ENCODE measurements at regions not wholly inside any gene's neighbourhood (a gene's known extent, or its start where the extent isn't known, plus 50 kb on each side); places are given as distances from the start of the nearest gene placed in this dataset.

DNA sequence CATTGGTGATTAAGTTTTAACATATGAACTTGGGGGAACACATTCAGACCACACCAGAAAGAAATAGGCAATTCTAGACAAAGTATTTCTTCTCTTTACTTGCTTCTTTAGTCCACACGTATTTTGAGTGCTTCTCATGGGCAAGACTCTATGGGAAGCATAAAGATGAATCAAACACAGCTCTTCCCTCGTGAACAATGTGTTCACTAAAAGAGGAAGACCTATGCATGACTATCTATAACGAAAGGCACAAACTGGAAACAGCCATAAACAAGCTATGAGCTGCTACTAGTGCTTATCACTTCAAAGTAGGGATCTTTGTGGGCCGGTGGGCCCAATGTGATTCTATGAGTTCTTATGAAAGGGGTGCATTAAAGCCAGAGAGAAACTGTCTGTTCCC lies 53.0 kb upstream of the PRDX6 start:
- no peak for DNase-seq

- no peak for DNase-seq
These were observed 52.2 kb upstream of the PRDX6 start for GRCh38 chr1:173424782-173425407.

DNA sequence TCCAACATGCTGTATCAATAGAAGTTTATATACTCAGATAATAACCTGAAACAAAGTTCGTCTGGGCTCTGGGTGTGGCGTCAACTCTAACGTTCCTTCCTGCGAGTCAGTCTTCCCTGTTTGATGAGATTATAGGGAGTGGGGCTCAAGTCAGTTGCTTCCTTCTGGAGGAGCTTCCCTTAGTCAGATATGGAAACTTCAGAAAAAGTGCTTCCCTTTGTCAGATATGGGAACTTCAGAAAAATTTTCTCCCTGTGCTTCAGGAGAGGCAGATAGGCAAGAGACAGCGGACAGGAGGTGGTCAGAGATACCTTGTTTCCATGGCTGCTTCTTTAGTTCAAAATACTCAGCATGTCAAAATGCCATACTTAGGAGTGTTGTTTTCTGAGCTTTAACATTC lies 51.1 kb upstream of the PRDX6 start:
- no peak for DNase-seq

GRCh38 chr1:173427146-173428054 lies 49.7 kb upstream of the PRDX6 start:
- no peak for DNase-seq

All from AML-193 (cell line).